ENCODE measurements at regions not wholly inside any gene's neighbourhood (a gene's known extent, or its start where the extent isn't known, plus 50 kb on each side); places are given as distances from the start of the nearest gene placed in this dataset.

DNA sequence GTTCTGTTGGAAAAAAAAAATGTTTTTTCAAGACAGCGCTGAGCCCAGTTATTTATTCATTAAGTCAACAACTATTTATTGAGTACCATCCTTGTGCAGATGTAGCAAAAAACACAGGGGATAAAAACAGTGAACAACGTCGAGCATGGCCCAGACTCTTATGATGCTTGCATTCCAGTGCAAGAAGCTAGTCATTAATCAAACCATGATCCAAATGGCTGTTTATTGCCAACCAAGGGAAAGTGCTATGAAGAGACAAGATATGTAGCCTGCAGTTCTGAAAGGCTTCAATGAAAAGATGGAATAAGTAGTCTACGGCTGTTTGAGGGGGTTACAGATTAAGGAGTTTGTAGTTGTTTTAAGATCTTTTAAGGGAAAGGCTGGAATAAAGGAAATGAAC lies 262.3 kb downstream of the NEBL start:
- no peaks in the 10 kb centered on the region for H3K36me3 Mint-ChIP-seq (ENCODE audit: unreplicated experiment)
- TF ChIP-seq CTCF (IDR thresholded peaks at IDR 0.05; ENCODE audit: partially characterized antibody, unreplicated experiment), result no peak
- H3K27ac Mint-ChIP-seq (ENCODE audit: unreplicated experiment), result no peak overlapping the region
- H3K27me3 Mint-ChIP-seq (ENCODE audit: unreplicated experiment), result no peaks in the 10 kb centered on the region
- no peaks in the 10 kb centered on the region for H3K9me3 Mint-ChIP-seq (ENCODE audit: unreplicated experiment)
- DNase-seq, result no peak
- no peak overlapping the region for H3K4me3 Mint-ChIP-seq (ENCODE audit: unreplicated experiment)
- H3K4me1 Mint-ChIP-seq (ENCODE audit: low read depth, unreplicated experiment), result no peaks in the 10 kb centered on the region

DNA sequence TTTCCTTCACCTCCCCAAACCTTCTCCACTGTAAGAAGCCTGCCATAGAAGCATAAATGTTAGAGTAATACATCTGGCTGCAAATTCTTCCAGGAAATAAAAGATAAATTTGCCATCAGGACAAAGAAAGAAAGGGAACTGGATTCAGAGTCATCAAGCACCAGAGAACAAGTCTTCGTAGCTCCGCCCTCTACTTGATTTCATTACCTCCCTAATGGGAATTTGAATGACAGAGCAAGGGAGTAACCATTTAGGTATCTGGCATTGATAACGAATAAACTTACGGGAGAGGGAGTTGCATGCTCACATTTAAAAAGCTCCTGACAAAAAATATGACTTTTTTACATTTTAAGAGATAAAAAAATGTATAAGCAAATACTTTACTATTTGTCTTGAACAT lies 263.4 kb downstream of the NEBL start:
- H3K36me3 Mint-ChIP-seq (ENCODE audit: unreplicated experiment), result no peaks in the 10 kb centered on the region
- DNase-seq, result no peak
- H3K27me3 Mint-ChIP-seq (ENCODE audit: unreplicated experiment), result no peaks in the 10 kb centered on the region
- H3K9me3 Mint-ChIP-seq (ENCODE audit: unreplicated experiment), result no peaks in the 10 kb centered on the region
- H3K27ac Mint-ChIP-seq (ENCODE audit: unreplicated experiment), result no peak overlapping the region
- H3K4me3 Mint-ChIP-seq (ENCODE audit: unreplicated experiment), result no peak overlapping the region
- H3K4me1 Mint-ChIP-seq (ENCODE audit: low read depth, unreplicated experiment), result no peaks in the 10 kb centered on the region
- no peak for TF ChIP-seq CTCF (IDR thresholded peaks at IDR 0.05; ENCODE audit: partially characterized antibody, unreplicated experiment)

DNA sequence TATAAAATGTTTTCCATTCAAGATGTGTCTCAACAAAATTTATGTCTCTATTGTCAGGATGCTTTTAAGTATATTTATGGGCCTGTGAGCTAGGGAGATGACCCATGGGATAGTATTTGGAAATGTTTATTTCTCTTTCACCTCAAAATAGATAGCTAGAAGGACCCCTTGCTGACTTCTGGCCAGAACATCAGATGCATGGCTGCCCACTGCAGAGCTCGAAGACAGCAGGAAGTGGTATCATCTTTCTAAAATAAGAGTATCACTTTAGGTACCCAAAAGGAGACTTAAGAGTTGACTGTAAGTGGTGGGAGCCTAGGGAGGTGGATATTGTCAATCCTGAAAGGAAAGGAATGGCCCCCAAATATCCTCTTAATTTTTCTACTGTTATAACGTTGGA lies 264.4 kb downstream of the NEBL start:
- Mint-ChIP-seq H3K4me1 (ENCODE audit: low read depth, unreplicated experiment) (no peaks in the 10 kb centered on the region), H3K9me3 (ENCODE audit: unreplicated experiment) (no peaks in the 10 kb centered on the region), H3K27ac (ENCODE audit: unreplicated experiment) (no peak overlapping the region), H3K27me3 (ENCODE audit: unreplicated experiment) (no peaks in the 10 kb centered on the region), H3K36me3 (ENCODE audit: unreplicated experiment) (no peaks in the 10 kb centered on the region), H3K4me3 (ENCODE audit: unreplicated experiment) (no peak overlapping the region)
- DNase-seq, result no peak
- TF ChIP-seq CTCF (IDR thresholded peaks at IDR 0.05; ENCODE audit: partially characterized antibody, unreplicated experiment), result no peak

DNA sequence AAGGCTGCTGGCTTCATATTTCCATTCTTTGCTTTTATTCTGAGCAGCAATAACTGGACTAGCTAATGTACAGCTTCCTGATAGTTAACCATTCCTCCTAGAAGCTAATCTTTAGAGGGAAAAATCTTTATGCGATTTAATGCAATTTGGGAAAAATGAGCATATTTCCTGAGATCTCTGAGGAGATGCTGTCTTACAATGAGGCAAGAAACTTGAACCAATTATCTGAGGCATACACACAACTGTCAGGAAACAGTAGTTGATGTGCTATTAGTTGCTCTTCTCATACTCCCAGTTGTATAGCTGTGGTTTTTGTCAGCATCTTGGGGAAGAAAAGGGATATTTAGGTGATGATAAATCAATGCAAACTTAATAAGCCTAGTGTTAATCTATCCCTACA lies 265.9 kb downstream of the NEBL start:
- no peaks in the 10 kb centered on the region for H3K27me3 Mint-ChIP-seq (ENCODE audit: unreplicated experiment)
- no peak overlapping the region for H3K4me3 Mint-ChIP-seq (ENCODE audit: unreplicated experiment)
- H3K4me1 Mint-ChIP-seq (ENCODE audit: low read depth, unreplicated experiment), result no peaks in the 10 kb centered on the region
- no peak for DNase-seq
- no peak overlapping the region for H3K27ac Mint-ChIP-seq (ENCODE audit: unreplicated experiment)
- H3K36me3 Mint-ChIP-seq (ENCODE audit: unreplicated experiment), result no peaks in the 10 kb centered on the region
- TF ChIP-seq CTCF (IDR thresholded peaks at IDR 0.05; ENCODE audit: partially characterized antibody, unreplicated experiment), result no peak
- no peaks in the 10 kb centered on the region for H3K9me3 Mint-ChIP-seq (ENCODE audit: unreplicated experiment)

DNA sequence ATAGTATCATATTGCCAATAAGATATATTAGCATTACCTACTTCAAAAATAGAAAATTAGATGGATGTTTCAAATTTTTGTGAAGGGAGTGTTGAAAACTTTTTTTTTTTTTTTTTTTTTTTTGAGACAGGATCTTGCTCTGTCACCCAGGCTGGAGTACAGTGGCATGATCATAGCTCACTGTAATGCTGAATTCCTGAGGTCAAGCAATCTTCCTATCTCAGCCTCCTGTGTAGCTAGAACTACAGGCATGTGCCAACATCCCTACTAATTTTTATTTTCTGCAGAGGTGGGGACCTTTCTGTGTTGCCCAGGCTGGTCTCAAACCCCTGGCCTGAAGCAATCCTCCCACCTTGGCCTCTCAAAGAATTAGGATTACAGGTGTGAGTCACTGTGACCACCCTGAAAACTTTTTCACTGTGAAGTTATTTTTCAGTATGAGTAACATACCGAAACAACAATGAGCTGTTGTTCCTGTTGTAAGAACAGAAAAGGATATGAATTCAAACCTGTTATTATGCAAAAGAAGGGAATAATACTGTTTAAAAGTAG lies 266.9 kb downstream of the NEBL start:
- Mint-ChIP-seq H3K36me3 (ENCODE audit: unreplicated experiment) (no peaks in the 10 kb centered on the region), H3K4me1 (ENCODE audit: low read depth, unreplicated experiment) (no peaks in the 10 kb centered on the region), H3K27me3 (ENCODE audit: unreplicated experiment) (no peaks in the 10 kb centered on the region), H3K4me3 (ENCODE audit: unreplicated experiment) (no peak overlapping the region), H3K27ac (ENCODE audit: unreplicated experiment) (no peak overlapping the region), H3K9me3 (ENCODE audit: unreplicated experiment) (no peaks in the 10 kb centered on the region)
- no peak for DNase-seq
- no peak for TF ChIP-seq CTCF (IDR thresholded peaks at IDR 0.05; ENCODE audit: partially characterized antibody, unreplicated experiment)
